PC-3 (cell line): ENCODE measurements at regions not wholly inside any gene's neighbourhood (a gene's known extent, or its start where the extent isn't known, plus 50 kb on each side); places are given as distances from the start of the nearest gene placed in this dataset.

Experiments
- CTCF ChIP-seq: fragments of 300-600 bp; sonication (generic); conservative IDR thresholded peaks from 2 replicates; pipeline ENCODE4 v1.5.1; 2017; ENCODE audit warnings: antibody characterized with exemption, low read depth, mild to moderate bottlenecking, low read length
- EZH2 ChIP-seq: fragments of 300-600 bp; sonication (generic); IDR thresholded peaks from one replicate; pipeline ENCODE4 v1.6.1; 2017; ENCODE audit warnings: antibody characterized with exemption, mild to moderate bottlenecking, low read length; ENCODE audit not compliant: unreplicated experiment

GRCh38 chr2:40935349-40935748 lies 483.5 kb upstream of the SLC8A1 start:
- TF ChIP-seq EZH2, result no peak
- TF ChIP-seq CTCF, result 0 out of 2 replicates have a peak, but pooled peaks have one; percentile 11
